GM19035 (cell line): ENCODE measurements at regions not wholly inside any gene's neighbourhood (a gene's known extent, or its start where the extent isn't known, plus 50 kb on each side); places are given as distances from the start of the nearest gene placed in this dataset.
"Not testable (repeated sequence)": the region's sequence is repeated elsewhere in the genome, so short reads cannot be mapped to it uniquely, and the experiment has no call there.

ENCODE experiments used
- ATAC-seq: cut with Tn5 transposase; IDR thresholded peaks from one replicate; pipeline ENCODE4 v1.9.1; 2021; ENCODE audit not compliant: unreplicated experiment

- ATAC-seq: no peak
Observed at GRCh38 chr6:163867518-163868292, 453.2 kb downstream of the QKI start.

- ATAC-seq: no peak
Observed at GRCh38 chr6:163866192-163866591, 451.7 kb downstream of the QKI start.

DNA sequence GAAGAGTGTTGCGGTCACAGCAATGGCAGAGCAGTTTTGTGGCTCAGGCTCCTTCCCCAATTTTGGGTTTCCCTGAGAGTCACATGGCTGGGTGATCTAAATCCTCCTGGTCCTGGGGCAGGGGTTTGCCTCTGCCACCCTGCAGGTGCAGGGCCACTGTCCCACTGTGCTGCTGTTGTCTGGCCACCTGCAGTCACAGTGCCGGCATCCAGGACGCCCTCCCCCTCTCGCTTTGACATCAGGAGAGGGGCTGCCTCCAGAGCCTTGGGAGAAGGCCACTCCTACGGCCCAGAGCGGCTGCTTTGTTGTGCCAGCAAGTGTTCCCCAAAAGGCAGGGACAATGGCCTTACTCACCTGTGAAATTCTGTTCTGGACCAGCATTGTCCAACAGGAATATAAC is 449.0 kb downstream of the QKI start:
- ATAC-seq: no peak

GRCh38 chr6:163862701-163863100 is 448.2 kb downstream of the QKI start:
- ATAC-seq: no peak

DNA sequence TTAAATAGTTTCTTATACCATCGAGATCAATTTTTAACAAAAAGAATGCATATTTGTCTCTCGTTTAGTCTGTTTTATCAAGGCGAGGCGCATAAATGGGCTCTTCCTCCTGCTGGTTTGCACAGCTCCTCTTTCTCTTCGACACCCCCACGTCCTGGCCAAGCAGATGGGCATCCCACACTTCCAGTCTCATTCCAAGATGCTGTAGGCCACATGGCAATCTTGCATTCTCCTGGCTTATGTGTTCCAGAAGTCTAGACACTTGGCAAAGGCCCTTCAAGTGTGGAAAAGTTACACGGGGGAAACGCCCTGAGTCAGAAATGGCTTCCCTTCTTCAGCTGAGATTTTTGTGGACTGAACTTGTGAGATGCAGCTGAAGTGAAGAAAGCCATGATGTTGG is 447.1 kb downstream of the QKI start:
- ATAC-seq: no peak

DNA sequence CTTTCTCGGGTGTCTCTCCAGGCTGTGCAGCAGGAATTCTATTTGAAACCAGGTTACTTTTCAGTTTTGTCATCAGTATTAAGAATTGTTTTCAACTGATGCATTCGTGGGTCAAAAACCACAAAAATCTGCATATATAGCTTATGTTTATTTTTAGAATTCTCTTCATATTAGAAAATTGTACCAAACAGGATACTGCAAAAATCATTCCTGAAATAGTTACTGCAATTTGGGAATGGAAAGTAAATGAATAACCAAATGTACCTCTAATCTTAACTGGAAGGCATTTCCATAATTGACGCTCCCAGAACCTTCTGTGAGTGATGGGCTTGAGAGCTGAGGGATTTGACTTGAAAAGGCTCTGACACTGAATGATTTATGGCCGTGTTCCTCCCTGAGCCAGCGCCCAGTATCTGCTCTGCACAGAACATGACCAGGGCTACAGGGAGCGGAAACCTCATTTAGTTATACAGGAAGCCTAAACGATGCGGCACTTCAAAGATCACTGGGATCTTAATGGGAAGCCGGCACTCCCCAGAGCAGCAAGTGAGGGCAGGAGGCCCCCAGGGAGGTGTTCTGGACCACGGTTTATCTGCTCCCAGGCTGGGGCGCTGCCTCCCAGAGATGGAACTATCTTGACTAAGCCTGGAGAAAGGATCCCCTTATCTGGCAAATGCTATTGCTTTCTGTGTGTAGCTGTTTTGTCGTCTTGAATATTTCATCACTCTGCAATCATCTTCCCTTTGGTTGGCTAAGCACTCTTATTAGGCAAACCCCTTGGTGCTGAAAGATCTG is 446.0 kb downstream of the QKI start:
- no peak for ATAC-seq

DNA sequence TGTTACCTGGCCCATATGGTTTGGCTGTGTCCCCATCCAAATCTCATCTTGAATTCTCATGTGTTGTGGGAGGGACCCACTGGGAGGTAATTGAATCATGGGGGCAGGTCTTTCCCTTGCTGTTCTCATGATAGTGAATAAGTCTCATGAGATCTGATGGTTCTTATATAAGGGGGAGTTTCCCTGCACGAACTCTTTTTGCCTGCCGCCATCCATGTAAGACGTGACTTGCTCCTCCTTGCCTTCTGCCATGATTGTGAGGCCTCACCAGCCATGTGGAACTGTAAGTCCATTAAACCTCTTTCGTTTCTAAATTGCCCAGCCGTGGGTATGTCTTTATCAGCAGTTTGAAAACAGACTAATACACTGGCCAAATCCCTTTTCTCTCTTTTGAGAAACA is 444.4 kb downstream of the QKI start:
- not testable (repeated sequence) for ATAC-seq

DNA sequence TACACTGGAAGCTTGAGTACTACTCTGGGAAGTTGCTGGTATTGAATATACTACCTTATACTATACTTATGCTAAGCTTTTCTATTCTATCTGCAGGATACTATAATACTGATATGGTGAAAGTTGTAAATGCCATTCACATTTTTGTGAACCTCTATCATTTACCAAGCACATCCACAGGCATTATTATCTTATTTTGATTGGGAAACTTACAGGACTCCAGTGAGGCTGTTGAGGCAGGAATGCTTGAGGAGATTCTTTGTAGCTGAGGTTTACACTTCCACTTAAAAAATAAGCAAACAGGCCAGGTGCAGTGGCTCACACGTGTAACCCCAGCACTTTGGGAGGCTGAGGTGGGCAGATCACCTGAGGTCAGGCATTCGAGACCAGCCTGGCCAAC is 442.9 kb downstream of the QKI start:
- ATAC-seq: no peak

DNA sequence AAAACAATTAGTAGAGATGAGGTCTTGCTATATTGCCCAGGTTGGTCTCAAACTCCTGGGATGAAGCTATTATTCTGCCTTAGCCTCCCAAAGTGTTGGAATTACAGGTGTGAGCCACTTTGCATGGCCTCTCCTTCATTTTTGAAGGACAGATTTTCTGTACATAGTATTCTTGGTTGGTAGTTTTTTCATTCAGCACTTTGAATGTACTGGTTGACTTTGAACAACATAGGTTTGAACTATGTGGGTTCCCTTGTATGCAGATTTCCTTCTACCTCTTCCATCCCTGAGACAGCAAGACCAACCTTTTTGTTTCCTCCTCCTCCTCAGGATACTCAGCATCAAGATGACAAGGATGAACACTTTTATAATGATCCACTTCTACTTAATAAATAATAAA is 436.4 kb downstream of the QKI start:
- ATAC-seq: no peak

- ATAC-seq: no peak
Observed at GRCh38 chr6:163844761-163845160, 430.2 kb downstream of the QKI start.

GRCh38 chr6:163844357-163844756 is 429.8 kb downstream of the QKI start:
- no peak for ATAC-seq

GRCh38 chr6:163843218-163843617 is 428.7 kb downstream of the QKI start:
- no peak for ATAC-seq

- ATAC-seq: no peak
Observed at GRCh38 chr6:163842467-163842866, 427.9 kb downstream of the QKI start.

DNA sequence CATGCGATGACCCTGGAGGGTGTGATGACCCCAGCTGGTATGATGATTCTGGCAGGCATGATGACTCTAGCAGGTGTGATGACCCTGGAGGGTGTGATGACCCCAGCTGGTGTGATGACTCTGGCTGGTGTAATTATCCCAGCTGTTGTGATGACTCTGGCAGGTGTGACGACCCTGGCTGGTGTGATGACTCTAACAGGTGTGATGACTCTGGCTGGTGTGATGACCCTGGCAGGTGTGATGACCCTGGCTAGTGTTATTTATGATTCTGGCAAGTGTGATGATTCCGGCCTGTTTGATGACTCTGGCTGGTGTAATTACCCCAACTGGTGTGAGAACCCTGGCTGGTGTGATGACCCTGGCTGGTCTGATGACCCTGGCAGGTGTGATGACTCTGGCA is 427.2 kb downstream of the QKI start:
- ATAC-seq: no peak

DNA sequence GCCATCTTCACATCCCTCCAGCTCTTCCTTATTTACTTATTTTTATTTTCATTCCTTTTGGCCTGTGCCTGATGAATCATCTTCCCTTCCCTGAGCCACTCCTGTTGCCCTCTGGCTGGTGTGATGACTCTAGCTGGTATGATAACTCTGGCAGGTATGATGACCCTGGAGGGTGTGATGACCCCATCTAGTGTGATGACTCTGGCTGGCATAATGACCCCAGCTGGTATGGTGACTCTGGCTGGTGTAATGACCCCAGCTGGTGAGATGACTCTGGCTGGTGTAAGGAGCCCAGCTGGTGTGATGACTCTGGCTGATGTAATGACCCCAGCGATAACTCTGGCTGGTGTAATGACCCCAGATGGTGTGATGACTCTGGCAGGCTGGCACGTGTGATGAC is 426.8 kb downstream of the QKI start:
- no peak for ATAC-seq

DNA sequence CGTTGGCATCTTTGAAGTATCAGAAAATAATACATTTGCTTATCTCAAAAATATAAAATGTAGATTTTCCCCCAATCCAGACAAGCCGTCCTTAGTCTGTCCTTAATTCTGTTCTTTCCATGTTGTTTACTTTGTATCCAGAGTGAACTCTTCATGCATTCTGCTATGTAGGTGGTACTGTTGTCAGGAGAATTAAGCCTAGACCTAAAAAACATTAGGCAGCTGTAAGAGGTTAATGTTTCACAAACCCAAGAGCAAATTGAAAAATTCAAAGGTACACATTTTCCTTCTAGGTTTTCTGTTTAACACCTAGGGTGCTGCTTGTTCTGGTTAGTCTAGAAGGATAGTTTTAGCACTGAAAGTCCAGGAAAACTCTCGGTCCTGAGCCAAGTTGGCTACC is 426.4 kb downstream of the QKI start:
- no peak for ATAC-seq

GRCh38 chr6:163839296-163839695 is 424.8 kb downstream of the QKI start:
- no peak for ATAC-seq

- no peak for ATAC-seq
Observed at GRCh38 chr6:163837691-163838431, 423.3 kb downstream of the QKI start.

DNA sequence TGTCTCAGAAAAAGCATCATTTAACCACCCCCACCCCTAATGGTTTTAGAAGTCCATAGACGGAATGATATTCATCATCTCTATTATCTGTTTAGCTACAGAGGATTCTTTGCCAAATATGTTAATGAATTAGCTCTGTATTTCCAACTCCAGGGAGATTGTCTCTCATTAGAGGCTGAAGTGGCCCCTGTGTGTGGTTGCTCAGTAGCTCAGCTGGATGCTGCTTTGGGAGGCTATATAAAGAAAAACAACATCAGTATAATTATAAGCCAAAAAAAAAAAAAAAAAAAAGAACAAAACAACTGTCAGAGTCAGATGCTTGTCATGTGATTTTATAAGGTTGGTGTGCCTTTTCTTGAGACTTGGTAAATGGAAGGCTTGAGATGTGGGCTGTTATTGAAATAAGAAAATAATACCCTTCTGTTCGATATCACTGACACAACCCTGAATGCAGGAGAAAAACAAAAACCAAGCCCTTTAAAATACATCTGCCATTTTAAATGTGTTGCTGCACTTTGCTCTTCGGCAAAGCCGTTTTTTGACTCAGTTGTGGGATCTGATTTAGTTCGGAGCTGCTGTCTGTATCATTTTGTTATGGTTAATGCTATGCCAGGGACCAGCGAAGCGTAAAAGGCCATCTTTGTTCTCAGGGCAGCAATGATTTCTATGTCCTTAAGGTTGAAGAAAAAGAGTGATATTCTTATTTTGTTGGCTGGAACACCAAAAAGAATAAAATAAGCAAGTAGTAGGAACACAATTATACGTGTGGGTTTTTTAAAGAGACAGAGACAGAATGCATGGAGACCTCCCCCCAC is 422.6 kb downstream of the QKI start:
- no peak for ATAC-seq

- ATAC-seq: no peak
Observed at GRCh38 chr6:163835439-163836171, 421.1 kb downstream of the QKI start.
